CD14-positive monocyte (primary cell): ENCODE measurements at regions not wholly inside any gene's neighbourhood (a gene's known extent, or its start where the extent isn't known, plus 50 kb on each side); places are given as distances from the start of the nearest gene placed in this dataset.

Experiments
- DNase-seq, 3 donors: peaks; one replicate each; pipeline ENCODE4 v3.0.0-alpha.2; 2011 to 2022
- H2AFZ ChIP-seq: 2 replicates; pipeline ENCODE4 v1.6.0; 2012; ENCODE audit warnings: mild to moderate bottlenecking, low read depth, low read length, inconsistent platforms; ENCODE audit not compliant: insufficient read depth, poor library complexity, severe bottlenecking
- H3K27ac ChIP-seq, 2 donors: 1 replicate in 1 of 2; 2 replicates in 1 of 2; pipeline ENCODE4 v1.5.1; 2012 to 2013; ENCODE audit warnings: low read length in 2 of 2, control low read depth in 1 of 2, inconsistent platforms in 1 of 2, low read depth in 1 of 2, mild to moderate bottlenecking in 1 of 2
- H3K27me3 ChIP-seq, 2 donors: one replicate each; pipeline versions ENCODE4 v1.6.0 to v1.6.1; 2011 to 2013; ENCODE audit warnings: low read length in 2 of 2; ENCODE audit not compliant: control insufficient read depth in 2 of 2, insufficient read depth in 2 of 2
- H3K36me3 ChIP-seq, 2 donors: replicated peaks in 1 of 2; 1 replicate in 1 of 2; 2 replicates in 1 of 2; pipeline versions ENCODE4 v1.5.1 to v1.6.1; 2012 to 2013; ENCODE audit warnings: low read length in 2 of 2, control low read depth in 1 of 2, inconsistent platforms in 1 of 2, mild to moderate bottlenecking in 1 of 2; ENCODE audit not compliant: insufficient read depth in 2 of 2, control insufficient read depth in 1 of 2
- H3K4me1 ChIP-seq, 2 donors: 1 replicate in 1 of 2; 2 replicates in 1 of 2; pipeline versions ENCODE4 v1.5.1 to v1.6.1; 2012 to 2013; ENCODE audit warnings: low read length in 2 of 2, control low read depth in 1 of 2, inconsistent platforms in 1 of 2, mild to moderate bottlenecking in 1 of 2, moderate library complexity in 1 of 2; ENCODE audit not compliant: insufficient read depth in 2 of 2, control insufficient read depth in 1 of 2
- H3K4me2 ChIP-seq: replicated peaks from 2 replicates; pipeline ENCODE3; 2012; ENCODE audit warnings: low read length, moderate library complexity, mild to moderate bottlenecking; ENCODE audit not compliant: poor library complexity, severe bottlenecking; ENCODE audit errors: extremely low read depth
- H3K4me3 ChIP-seq, 3 experiments: fragments of 200-600 bp in 1 of 3; sonication (generic) in 1 of 3; replicated peaks in 1 of 3; 1 replicate in 2 of 3; 2 replicates in 1 of 3; pipeline ENCODE4 v1.5.1; 2011 to 2013; ENCODE audit warnings: low read length in 3 of 3, mild to moderate bottlenecking in 3 of 3, control low read depth in 2 of 3, low read depth in 2 of 3, inconsistent platforms in 1 of 3, moderate library complexity in 1 of 3
- H3K79me2 ChIP-seq: 2 replicates; pipeline ENCODE4 v1.6.0; 2012; ENCODE audit warnings: mild to moderate bottlenecking, control low read depth, inconsistent platforms, low read length, moderate library complexity; ENCODE audit not compliant: insufficient read depth
- H3K9ac ChIP-seq: 2 replicates; pipeline ENCODE4 v1.6.0; 2017; ENCODE audit warnings: low read length, mild to moderate bottlenecking; ENCODE audit not compliant: insufficient read depth, poor library complexity, severe bottlenecking
- H3K9me3 ChIP-seq, 2 donors: replicated peaks in 1 of 2; 1 replicate in 1 of 2; 2 replicates in 1 of 2; pipeline versions ENCODE4 v1.5.1 to v1.6.1; 2012 to 2013; ENCODE audit warnings: low read length in 2 of 2, control low read depth in 1 of 2; ENCODE audit not compliant: control insufficient read depth in 1 of 2, insufficient read depth in 1 of 2
- H4K20me1 ChIP-seq: 2 replicates; pipeline ENCODE4 v1.6.0; 2012; ENCODE audit warnings: mild to moderate bottlenecking, low read length, control low read depth, moderate library complexity; ENCODE audit not compliant: insufficient read depth
- H3K27ac Mint-ChIP-seq, 7 donors: one replicate each; pipeline ENCODE4 v1.8.0; 2020; ENCODE audit warnings: mild to moderate bottlenecking in 7 of 7, mixed read lengths in 7 of 7, moderate library complexity in 6 of 7, inconsistent platforms in 2 of 7
- H3K27me3 Mint-ChIP-seq, 3 donors: one replicate each; pipeline ENCODE4 v1.8.0; 2021 to 2022; ENCODE audit warnings: low read depth in 3 of 3, mild to moderate bottlenecking in 3 of 3, mixed read lengths in 3 of 3, moderate library complexity in 3 of 3, inconsistent platforms in 1 of 3
- H3K36me3 Mint-ChIP-seq, 2 donors: one replicate each; pipeline ENCODE4 v1.8.0; 2020; ENCODE audit warnings: mixed read lengths in 2 of 2, inconsistent platforms in 1 of 2, mild to moderate bottlenecking in 1 of 2
- H3K4me1 Mint-ChIP-seq: one replicate; pipeline ENCODE4 v1.8.0; 2020; ENCODE audit warnings: mild to moderate bottlenecking, mixed read lengths
- H3K4me3 Mint-ChIP-seq, 2 donors: one replicate each; pipeline ENCODE4 v1.8.0; 2020; ENCODE audit warnings: mild to moderate bottlenecking in 2 of 2, mixed read lengths in 2 of 2, moderate library complexity in 1 of 2
- H3K9me3 Mint-ChIP-seq, 7 donors: one replicate each; pipeline ENCODE4 v1.8.0; 2020 to 2022; ENCODE audit warnings: mixed read lengths in 7 of 7, mild to moderate bottlenecking in 6 of 7, moderate library complexity in 6 of 7, inconsistent platforms in 2 of 7
- CTCF ChIP-seq: fragments of 200-600 bp; IDR thresholded peaks from one replicate; pipeline ENCODE4 v1.8.0; 2022; ENCODE audit warnings: antibody characterized with exemption, mild to moderate bottlenecking
- WGBS: methylation state at CpG from one replicate; pipeline ENCODE4 v1.1.5; 2013; ENCODE audit warnings: missing lambda C conversion rate; ENCODE audit not compliant: insufficient coverage; 5-methylcytosine and 5-hydroxymethylcytosine counted together
- intact Hi-C, 2 donors: fragments of 100-400 bp; cut with micrococcal nuclease; formaldehyde crosslinking; loops; one replicate each; pipeline versions ENCODE4 v1.15.0 to v1.15.1; 2023

GRCh38 chr11:130999086-130999485 is 82.8 kb upstream of the SNX19 start:
- H3K79me2 ChIP-seq = no peaks in the 10 kb centered on the region
- no peak overlapping the region for H3K9ac ChIP-seq
- H3K9me3 ChIP-seq = no peaks in the 10 kb centered on the region
- H3K4me1 ChIP-seq = no peaks in the 10 kb centered on the region
- H3K27me3 ChIP-seq = no peaks in the 10 kb centered on the region
- Mint-ChIP-seq H3K9me3 (peaks cover 0 to 2% (median 0%) of the 10 kb centered on the region in 7 donors), H3K4me1 (no peaks in the 10 kb centered on the region), H3K27me3 (no peaks in the 10 kb centered on the region), H3K27ac (no peak overlapping the region), H3K36me3 (no peaks in the 10 kb centered on the region), H3K4me3 (no peak overlapping the region)
- no peaks in the 10 kb centered on the region for H4K20me1 ChIP-seq
- H3K4me2 ChIP-seq = no peak overlapping the region
- WGBS = no CpG with 5 or more reads among the region's 1 CpG
- no peak for DNase-seq
- no peak overlapping the region for H3K4me3 ChIP-seq
- no peaks in the 10 kb centered on the region for H3K36me3 ChIP-seq
- no peak overlapping the region for H2AFZ ChIP-seq
- TF ChIP-seq CTCF = no peak
- H3K27ac ChIP-seq = no peak overlapping the region
- intact Hi-C loops = no loop called here

- H3K9me3 ChIP-seq = no peaks in the 10 kb centered on the region
- no peaks in the 10 kb centered on the region for H3K27me3 ChIP-seq
- no CpG with 5 or more reads among the region's 3 CpGs for WGBS
- H2AFZ ChIP-seq = no peak overlapping the region
- no peak for DNase-seq
- H3K9ac ChIP-seq = no peak overlapping the region
- no peak overlapping the region for H3K4me2 ChIP-seq
- Mint-ChIP-seq H3K27me3 (no peaks in the 10 kb centered on the region), H3K4me3 (no peak overlapping the region), H3K9me3 (peaks cover 0 to 3% (median 0%) of the 10 kb centered on the region in 7 donors), H3K27ac (no peak overlapping the region), H3K4me1 (no peaks in the 10 kb centered on the region), H3K36me3 (no peaks in the 10 kb centered on the region)
- no peaks in the 10 kb centered on the region for H3K4me1 ChIP-seq
- H3K27ac ChIP-seq = no peak overlapping the region
- H3K36me3 ChIP-seq = no peaks in the 10 kb centered on the region
- intact Hi-C loops = no loop called here
- no peaks in the 10 kb centered on the region for H4K20me1 ChIP-seq
- no peaks in the 10 kb centered on the region for H3K79me2 ChIP-seq
- TF ChIP-seq CTCF = no peak
- H3K4me3 ChIP-seq = no peak overlapping the region
These were observed 83.9 kb upstream of the SNX19 start for GRCh38 chr11:130999992-131000770.
